HAP-1 (cell line): ENCODE measurements at regions not wholly inside any gene's neighbourhood (a gene's known extent, or its start where the extent isn't known, plus 50 kb on each side); places are given as distances from the start of the nearest gene placed in this dataset.

Experiments used
- DNase-seq, 2 experiments: peaks; one replicate each; pipeline ENCODE4 v3.0.0-alpha.2; 2016 to 2020; ENCODE audit warnings: low spot score in 2 of 2
- H3K27me3 ChIP-seq: fragments of 250-450 bp; sonication (Bioruptor Pico); 2 replicates; pipeline ENCODE4 v1.5.1; 2020; ENCODE audit warnings: low read depth, mild to moderate bottlenecking, moderate library complexity
- H3K36me3 ChIP-seq: fragments of 250-450 bp; sonication (Bioruptor Pico); replicated peaks from 2 replicates; pipeline ENCODE4 v1.5.1; 2020; ENCODE audit warnings: mild to moderate bottlenecking
- H3K4me1 ChIP-seq: fragments of 250-450 bp; sonication (Bioruptor Pico); 2 replicates; pipeline ENCODE4 v1.5.1; 2020; ENCODE audit warnings: mild to moderate bottlenecking
- H3K4me3 ChIP-seq: fragments of 250-450 bp; sonication (Bioruptor Pico); 2 replicates; pipeline ENCODE4 v1.5.1; 2020; ENCODE audit warnings: mild to moderate bottlenecking, moderate library complexity
- H3K9me3 ChIP-seq: fragments of 250-450 bp; sonication (Bioruptor Pico); 2 replicates; pipeline ENCODE4 v1.5.1; 2020; ENCODE audit warnings: mild to moderate bottlenecking, moderate library complexity
- in situ Hi-C: fragments of 300-500 bp; cut with MboI; formaldehyde crosslinking; loops from 3 replicates; pipeline ENCODE4 v1.14.3; 2020; ENCODE audit warnings: low sequenced_read_pairs, inconsistent platforms, mixed read lengths

DNA sequence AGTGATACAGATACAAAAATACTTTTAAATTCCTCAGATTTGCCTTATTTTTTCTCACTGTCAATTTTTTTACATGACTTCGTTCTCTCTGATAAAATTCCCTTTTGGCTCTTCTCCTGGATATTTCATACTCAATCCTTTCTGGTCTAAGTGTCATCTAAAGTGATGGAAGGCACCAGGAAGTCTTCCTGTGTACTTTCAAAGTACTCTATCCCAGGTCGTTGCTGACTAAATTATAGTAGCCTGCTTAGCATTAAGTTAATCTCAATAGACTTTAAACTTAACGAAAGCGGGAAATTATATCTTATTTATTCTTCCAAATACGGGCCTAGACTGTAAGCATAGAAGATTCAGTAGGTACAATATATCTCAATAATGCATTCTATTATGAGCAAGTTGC is 67.8 kb downstream of the CASP12 start:
- DNase-seq, result no peak
- no peaks in the 10 kb centered on the region for H3K27me3 ChIP-seq
- no peaks in the 10 kb centered on the region for H3K36me3 ChIP-seq
- in situ Hi-C loops, result no loop called here
- H3K4me1 ChIP-seq, result no peaks in the 10 kb centered on the region
- H3K4me3 ChIP-seq, result no peak overlapping the region
- no peaks in the 10 kb centered on the region for H3K9me3 ChIP-seq

DNA sequence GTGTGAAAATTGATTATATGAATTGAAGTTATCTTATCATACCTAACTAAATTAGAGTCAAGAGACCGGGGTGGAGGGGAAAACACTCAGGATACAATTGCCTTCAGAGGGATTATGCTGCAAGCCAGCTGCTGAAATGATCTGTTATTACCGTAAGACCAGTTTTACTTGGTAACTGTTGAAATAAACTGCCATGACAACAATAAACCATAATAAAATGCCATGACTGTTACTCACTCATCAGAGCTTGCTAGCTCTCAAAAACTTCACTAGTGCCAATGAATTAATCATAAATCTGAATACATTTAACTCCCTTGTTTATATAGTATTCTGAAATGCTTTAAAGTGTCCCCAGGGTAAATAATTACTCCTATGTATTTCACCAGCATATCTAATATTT is 68.2 kb downstream of the CASP12 start:
- Histone ChIP-seq H3K4me3 (no peak overlapping the region), H3K27me3 (no peaks in the 10 kb centered on the region), H3K36me3 (no peaks in the 10 kb centered on the region), H3K9me3 (no peaks in the 10 kb centered on the region), H3K4me1 (no peaks in the 10 kb centered on the region)
- in situ Hi-C loops, result no loop called here
- no peak for DNase-seq

DNA sequence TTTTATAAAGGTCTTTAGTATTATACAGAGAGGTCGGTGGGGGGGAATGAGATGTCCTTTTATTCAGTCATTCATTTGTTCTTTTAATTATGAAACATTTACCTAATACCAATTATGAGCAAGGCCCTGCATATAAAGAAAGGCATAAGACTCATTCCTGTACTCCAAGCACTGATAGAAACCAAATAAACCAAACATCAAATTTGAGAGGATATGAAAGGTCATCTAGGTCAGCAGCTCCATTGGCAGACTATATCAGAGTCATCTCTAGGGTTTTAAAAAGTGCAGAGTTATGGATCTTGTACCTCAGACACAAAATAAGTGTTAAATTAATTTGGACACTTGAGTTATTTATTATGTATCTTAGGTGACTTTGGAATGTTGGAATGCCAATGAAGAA is 71.5 kb downstream of the CASP12 start:
- Histone ChIP-seq H3K4me1 (no peaks in the 10 kb centered on the region), H3K9me3 (no peaks in the 10 kb centered on the region), H3K36me3 (no peaks in the 10 kb centered on the region), H3K4me3 (no peak overlapping the region), H3K27me3 (no peaks in the 10 kb centered on the region)
- in situ Hi-C loops, result no loop called here
- DNase-seq, result no peak

DNA sequence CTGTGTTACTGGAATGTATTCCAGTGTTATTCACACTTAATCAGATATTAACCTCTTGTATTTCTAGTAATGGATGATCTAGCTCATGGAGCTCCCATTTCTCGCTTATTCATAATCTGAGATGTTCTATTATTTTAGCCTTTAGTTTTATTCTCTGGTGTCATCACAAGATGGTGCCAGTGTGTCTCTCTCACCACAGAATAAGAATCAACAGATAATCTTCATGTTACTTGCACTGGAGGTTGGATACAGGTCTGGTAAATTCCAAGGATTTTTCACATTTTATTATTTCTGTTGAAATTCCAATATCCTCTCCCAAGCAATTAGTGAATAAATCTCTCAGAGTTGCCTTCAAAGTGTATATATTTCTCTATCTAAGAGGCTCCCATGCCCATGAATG is 74.6 kb downstream of the CASP12 start:
- Histone ChIP-seq H3K9me3 (no peaks in the 10 kb centered on the region), H3K36me3 (no peaks in the 10 kb centered on the region), H3K4me3 (no peak overlapping the region), H3K27me3 (no peaks in the 10 kb centered on the region), H3K4me1 (no peaks in the 10 kb centered on the region)
- in situ Hi-C loops, result no loop called here
- DNase-seq, result no peak

DNA sequence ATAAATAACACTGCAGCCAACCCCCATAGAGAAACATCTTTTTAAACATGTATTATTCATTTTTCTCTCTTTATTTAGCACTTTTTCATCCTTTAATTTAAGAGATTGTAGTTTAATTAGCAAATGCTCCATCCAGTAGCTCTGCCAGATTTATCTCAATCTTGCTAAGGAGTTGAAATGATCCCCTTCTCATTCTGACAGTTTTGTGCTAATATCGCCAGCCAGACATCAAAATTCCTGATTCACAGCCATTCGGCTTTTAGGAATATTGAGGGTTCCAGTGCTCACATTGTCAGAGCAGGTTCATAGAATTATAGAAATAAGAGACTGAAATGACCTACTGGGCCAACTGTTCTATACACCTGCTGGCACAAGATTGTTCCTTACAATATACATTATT is 77.8 kb downstream of the CASP12 start:
- no peaks in the 10 kb centered on the region for H3K4me1 ChIP-seq
- in situ Hi-C loops, result no loop called here
- H3K4me3 ChIP-seq, result no peak overlapping the region
- no peak for DNase-seq
- H3K36me3 ChIP-seq, result no peaks in the 10 kb centered on the region
- H3K27me3 ChIP-seq, result no peaks in the 10 kb centered on the region
- H3K9me3 ChIP-seq, result no peaks in the 10 kb centered on the region

DNA sequence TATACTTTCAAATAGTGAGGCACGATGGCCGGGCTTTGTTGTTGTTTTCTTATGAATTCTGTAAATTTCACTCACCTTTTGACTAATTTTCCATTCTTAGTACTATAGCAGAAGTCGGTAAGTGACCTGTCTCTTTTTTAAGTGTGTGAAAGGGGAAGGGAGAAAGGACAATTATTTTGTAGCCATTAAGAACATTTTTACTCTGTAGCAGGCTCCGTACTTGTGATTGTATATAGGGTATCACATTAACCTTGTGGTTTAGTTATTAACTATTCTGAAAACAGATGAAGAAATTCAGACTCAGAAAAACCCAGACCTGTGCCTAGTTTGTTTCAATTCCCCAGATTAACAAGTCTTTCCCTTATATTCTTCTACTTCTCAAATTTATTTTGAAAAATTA is 78.7 kb downstream of the CASP12 start:
- no peak for DNase-seq
- in situ Hi-C loops, result no loop called here
- H3K4me1 ChIP-seq, result no peaks in the 10 kb centered on the region
- no peaks in the 10 kb centered on the region for H3K9me3 ChIP-seq
- H3K4me3 ChIP-seq, result no peak overlapping the region
- no peaks in the 10 kb centered on the region for H3K36me3 ChIP-seq
- H3K27me3 ChIP-seq, result no peaks in the 10 kb centered on the region

DNA sequence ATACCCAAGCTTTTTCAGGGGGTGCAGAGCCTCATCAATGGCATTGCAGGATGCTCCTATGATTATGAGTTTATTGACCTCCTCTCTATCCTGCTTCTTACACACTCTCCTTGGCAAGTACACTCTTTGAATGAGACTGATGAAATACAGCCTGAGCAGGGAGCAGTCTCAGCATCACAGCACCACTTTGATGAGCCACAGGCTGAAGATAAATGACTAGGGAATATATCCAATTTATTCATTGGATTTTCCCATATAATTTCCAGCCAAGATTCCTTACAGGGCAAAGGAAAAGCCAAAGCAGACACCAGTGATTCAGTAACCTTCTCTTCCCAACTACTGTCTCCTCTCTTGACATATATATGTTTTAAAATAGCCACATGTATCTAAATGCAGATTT is 79.2 kb downstream of the CASP12 start:
- Histone ChIP-seq H3K9me3 (no peaks in the 10 kb centered on the region), H3K36me3 (no peaks in the 10 kb centered on the region), H3K4me3 (no peak overlapping the region), H3K4me1 (no peaks in the 10 kb centered on the region), H3K27me3 (no peaks in the 10 kb centered on the region)
- DNase-seq, result no peak
- in situ Hi-C loops, result no loop called here

DNA sequence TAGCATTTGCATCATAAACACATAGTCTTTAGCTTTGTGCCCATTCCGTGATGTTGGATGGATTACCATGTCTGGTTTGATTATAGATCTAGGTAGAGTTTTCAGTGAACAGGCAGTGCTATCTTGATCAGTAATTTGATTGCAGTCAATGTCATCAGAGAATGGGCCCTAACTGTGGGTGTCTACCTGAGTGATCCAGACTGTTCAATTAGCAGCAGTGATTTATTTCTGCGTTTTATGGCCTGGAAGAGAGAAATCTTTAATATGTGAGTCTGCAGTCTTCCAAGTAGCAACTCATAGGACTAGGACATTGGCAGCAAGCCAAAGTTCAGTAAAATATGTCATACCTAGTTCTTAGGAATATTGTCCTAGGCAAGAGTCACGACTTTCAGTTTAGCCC is 80.3 kb downstream of the CASP12 start:
- in situ Hi-C loops, result no loop called here
- Histone ChIP-seq H3K4me3 (no peak overlapping the region), H3K27me3 (no peaks in the 10 kb centered on the region), H3K9me3 (no peaks in the 10 kb centered on the region), H3K4me1 (no peaks in the 10 kb centered on the region), H3K36me3 (no peaks in the 10 kb centered on the region)
- DNase-seq, result no peak

DNA sequence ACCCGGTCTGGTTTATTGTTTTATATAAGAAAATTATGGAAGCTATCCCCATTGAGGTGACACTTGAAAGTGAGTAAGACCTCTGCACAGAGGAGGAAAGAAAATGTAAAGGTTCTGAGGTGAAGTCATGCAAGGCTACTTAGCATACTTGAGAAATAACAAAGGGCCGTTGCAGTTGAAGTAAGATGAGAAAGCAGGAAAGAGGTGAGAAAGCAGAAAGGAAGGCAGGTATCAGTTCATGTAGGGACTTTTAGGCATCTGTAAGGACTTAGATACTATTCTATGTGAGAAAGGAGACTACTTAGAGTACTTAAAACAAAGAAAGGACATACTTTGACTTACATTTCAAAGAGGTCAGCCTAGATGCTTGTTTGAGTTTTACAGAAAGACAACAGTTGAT is 84.7 kb downstream of the CASP12 start:
- DNase-seq, result no peak
- H3K4me1 ChIP-seq, result no peaks in the 10 kb centered on the region
- no peak overlapping the region for H3K4me3 ChIP-seq
- in situ Hi-C loops, result no loop called here
- no peaks in the 10 kb centered on the region for H3K27me3 ChIP-seq
- H3K36me3 ChIP-seq, result no peaks in the 10 kb centered on the region
- no peaks in the 10 kb centered on the region for H3K9me3 ChIP-seq

DNA sequence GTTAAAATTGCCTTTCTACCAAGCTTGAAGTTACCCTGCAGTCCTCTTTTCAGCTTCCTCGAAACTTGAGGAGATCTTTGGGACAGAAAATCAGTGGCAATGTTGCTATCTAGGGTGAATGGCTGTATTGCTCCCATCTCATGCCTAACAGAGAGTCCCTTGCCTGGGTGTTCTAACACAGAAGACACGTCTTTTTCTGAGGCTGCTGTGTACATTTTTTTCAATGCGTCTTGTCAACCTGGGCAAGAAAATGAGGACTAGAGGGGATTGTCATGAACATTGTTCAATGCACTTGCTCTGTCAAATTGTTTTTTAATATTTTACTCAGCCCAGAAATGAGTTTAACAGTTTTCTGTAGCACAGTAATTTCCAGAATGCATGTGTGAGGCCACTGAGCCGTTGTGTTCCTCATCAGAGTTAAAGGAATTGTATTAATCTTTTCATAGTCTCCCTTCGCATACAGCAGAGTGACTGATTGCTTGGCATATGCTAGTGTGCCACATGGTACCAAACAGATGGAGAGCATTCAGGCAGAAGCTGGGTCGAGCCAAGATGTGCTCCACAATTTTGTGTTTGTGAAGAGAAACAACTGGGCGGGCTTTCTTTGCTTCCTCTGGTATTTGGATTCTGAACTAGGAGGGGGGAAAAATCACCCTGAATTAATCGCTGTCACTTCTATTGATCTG is 86.0 kb downstream of the CASP12 start:
- DNase-seq, result no peak
- in situ Hi-C loops, result no loop called here

DNA sequence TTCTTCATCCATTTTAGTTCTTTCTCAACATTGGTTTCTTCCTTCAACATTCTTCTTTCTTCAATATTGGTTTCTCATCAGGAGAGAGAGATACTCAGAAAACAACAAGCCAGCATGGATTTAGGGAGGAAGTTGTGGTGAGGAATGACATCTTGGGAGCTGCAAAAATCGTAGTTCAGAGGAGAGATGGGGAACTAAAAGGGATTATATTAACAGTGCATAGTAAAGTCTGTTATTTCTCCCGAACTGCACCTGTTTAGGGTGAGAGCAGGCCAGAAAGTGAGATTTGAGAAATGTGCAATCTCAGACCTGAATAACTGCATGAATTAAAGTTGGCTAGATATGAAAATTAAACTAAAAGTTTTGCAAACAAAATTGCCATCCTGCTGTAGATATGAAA is 94.5 kb downstream of the CASP12 start:
- H3K4me3 ChIP-seq, result no peak overlapping the region
- no peaks in the 10 kb centered on the region for H3K4me1 ChIP-seq
- in situ Hi-C loops, result no loop called here
- no peaks in the 10 kb centered on the region for H3K9me3 ChIP-seq
- H3K27me3 ChIP-seq, result no peaks in the 10 kb centered on the region
- no peak for DNase-seq
- H3K36me3 ChIP-seq, result no peaks in the 10 kb centered on the region

More for the DNA sequence above, 86.0 kb downstream of the CASP12 start:
- no peaks in the 10 kb centered on the region for H3K9me3 ChIP-seq
- no peak overlapping the region for H3K4me3 ChIP-seq
- no peaks in the 10 kb centered on the region for H3K36me3 ChIP-seq
- H3K4me1 ChIP-seq, result no peaks in the 10 kb centered on the region
- no peaks in the 10 kb centered on the region for H3K27me3 ChIP-seq

DNA sequence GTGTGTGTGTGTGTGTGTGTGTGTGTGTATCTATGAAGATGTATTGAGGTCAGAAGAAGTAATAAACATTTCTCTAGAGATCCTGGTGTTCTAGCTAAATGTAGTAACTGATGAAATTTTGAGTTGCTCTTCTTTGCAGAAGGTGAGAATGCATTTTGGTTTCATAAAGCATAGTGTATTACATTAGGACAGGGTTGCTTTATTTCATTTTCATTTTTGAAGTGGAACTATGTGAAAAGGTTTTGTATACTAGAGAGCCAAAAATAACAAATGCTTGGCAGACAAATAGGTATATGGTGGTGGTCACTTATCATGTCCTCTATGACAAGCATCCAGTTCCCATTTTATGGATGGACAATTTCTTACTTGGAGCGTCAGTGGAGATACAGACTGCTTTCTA is 99.0 kb downstream of the CASP12 start:
- H3K27me3 ChIP-seq, result no peaks in the 10 kb centered on the region
- no peak overlapping the region for H3K4me3 ChIP-seq
- no peaks in the 10 kb centered on the region for H3K4me1 ChIP-seq
- no peaks in the 10 kb centered on the region for H3K36me3 ChIP-seq
- in situ Hi-C loops, result no loop called here
- H3K9me3 ChIP-seq, result no peaks in the 10 kb centered on the region
- no peak for DNase-seq

DNA sequence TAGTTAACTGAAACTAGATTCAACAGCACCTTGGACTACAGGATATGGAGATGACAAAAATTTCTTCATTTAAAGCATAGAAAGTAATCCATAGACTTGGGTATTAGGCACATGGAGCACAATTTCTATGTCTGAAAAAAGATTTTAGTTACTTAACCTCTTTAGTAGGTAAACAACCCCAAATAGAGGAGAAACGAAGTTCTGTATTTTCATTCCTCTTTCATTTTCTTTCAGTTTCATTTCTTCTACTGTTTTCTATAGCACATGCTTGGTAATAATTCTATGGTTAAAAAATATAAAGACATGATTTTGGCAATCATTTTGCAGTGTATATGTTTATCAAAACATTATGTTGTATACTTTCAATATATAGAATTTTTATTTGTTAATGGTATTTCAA is 99.5 kb downstream of the CASP12 start:
- Histone ChIP-seq H3K36me3 (no peaks in the 10 kb centered on the region), H3K27me3 (no peaks in the 10 kb centered on the region), H3K4me3 (no peak overlapping the region), H3K9me3 (no peaks in the 10 kb centered on the region), H3K4me1 (no peaks in the 10 kb centered on the region)
- DNase-seq, result no peak
- in situ Hi-C loops, result no loop called here

DNA sequence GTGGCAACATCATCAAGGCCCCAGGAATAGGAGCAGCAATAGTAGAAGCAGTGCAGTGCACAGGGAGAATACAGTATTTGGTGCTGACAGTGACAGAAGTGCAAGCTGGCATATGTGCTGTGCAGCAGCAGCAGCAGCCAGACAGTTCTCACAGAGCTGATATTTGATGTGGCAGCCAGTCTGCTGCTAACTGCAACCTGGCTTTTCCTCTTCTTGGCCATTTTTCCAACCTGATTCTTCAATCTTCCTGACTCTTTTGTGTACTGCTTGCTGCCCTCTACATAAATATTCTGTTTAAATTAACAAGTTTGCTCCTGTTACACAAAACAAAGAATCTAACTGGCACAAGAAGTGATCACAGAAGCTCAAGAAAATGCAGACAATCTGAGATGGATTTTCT is 102.0 kb downstream of the CASP12 start:
- H3K9me3 ChIP-seq, result no peaks in the 10 kb centered on the region
- no peaks in the 10 kb centered on the region for H3K4me1 ChIP-seq
- H3K4me3 ChIP-seq, result no peak overlapping the region
- in situ Hi-C loops, result no loop called here
- H3K27me3 ChIP-seq, result no peaks in the 10 kb centered on the region
- H3K36me3 ChIP-seq, result no peaks in the 10 kb centered on the region
- DNase-seq, result no peak

DNA sequence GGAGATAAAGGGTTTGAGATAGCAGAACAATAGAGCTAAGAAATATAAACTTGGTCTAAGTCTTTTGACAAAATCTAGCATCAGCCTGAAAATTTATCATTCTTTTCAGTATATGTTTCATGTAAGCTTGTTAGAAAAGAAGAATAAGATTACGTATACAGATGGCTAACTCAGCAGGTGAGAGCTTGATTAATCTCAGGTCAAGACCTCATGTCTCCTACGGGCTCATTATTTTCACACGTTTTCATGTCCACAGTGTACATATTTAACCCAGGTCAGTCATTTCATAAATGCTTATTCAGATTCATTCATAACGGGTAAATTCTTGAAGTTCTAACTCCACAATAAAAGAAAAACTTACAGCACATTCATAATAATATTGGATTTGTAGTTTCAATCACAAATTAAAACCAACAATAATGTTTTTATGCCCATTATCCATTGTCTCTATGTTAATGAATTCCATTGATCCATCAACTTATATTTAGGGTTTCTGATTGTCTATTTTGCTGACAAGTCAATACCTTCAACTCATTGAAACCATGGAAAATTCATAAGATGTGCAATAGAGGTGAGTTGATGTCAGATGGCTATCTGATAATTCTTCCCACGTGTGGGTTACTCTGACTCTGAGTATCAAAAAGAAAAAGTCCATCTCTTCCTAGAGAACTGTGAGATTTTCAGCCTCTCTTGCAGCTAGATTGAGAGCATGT is 102.6 kb downstream of the CASP12 start:
- Histone ChIP-seq H3K36me3 (no peaks in the 10 kb centered on the region), H3K27me3 (no peaks in the 10 kb centered on the region), H3K9me3 (no peaks in the 10 kb centered on the region), H3K4me3 (no peak overlapping the region), H3K4me1 (no peaks in the 10 kb centered on the region)
- DNase-seq, result no peak
- in situ Hi-C loops, result no loop called here
